Lower leg skin (tissue), 4 donors: ENCODE measurements at regions not wholly inside any gene's neighbourhood (a gene's known extent, or its start where the extent isn't known, plus 50 kb on each side); places are given as distances from the start of the nearest gene placed in this dataset.

ENCODE experiments used
- DNase-seq, 2 donors: peaks; one replicate each; pipeline ENCODE4 v3.0.0-alpha.2; 2019; ENCODE audit warnings: low spot score in 2 of 2
- H3K4me3 ChIP-seq: fragments of 200-600 bp; sonication (generic); 2 replicates; pipeline ENCODE4 v1.5.1; 2017; ENCODE audit warnings: mild to moderate bottlenecking, low read depth; ENCODE audit not compliant: poor library complexity, severe bottlenecking
- POLR2A ChIP-seq, 2 donors: fragments of 450-650 bp; IDR thresholded peaks; one replicate each; pipeline ENCODE4 v1.6.1; 2016 to 2017; ENCODE audit warnings: antibody characterized with exemption in 2 of 2, mild to moderate bottlenecking in 1 of 2, moderate library complexity in 1 of 2
- WGBS, 2 donors: methylation state at CpG; one replicate each; pipeline ENCODE4 v1.1.5; 2018; 5-methylcytosine and 5-hydroxymethylcytosine counted together
- intact Hi-C: fragments of 100-400 bp; cut with DNase I; formaldehyde crosslinking; loops from one replicate; pipeline ENCODE4 v1.15.0; 2023; ENCODE audit warnings: low total_unique reads
- TF ChIP-seq, protein P1 (sequence below), 3 donors: fragments of 450-650 bp; IDR thresholded peaks; one replicate each; pipeline ENCODE4 v1.5.1; 2016; ENCODE audit warnings: antibody characterized with exemption in 3 of 3, mild to moderate bottlenecking in 3 of 3, moderate library complexity in 2 of 3

GRCh38 chr1:69167876-69168275 lies 399.8 kb upstream of the LRRC7 start:
- TF ChIP-seq, protein P1, sequence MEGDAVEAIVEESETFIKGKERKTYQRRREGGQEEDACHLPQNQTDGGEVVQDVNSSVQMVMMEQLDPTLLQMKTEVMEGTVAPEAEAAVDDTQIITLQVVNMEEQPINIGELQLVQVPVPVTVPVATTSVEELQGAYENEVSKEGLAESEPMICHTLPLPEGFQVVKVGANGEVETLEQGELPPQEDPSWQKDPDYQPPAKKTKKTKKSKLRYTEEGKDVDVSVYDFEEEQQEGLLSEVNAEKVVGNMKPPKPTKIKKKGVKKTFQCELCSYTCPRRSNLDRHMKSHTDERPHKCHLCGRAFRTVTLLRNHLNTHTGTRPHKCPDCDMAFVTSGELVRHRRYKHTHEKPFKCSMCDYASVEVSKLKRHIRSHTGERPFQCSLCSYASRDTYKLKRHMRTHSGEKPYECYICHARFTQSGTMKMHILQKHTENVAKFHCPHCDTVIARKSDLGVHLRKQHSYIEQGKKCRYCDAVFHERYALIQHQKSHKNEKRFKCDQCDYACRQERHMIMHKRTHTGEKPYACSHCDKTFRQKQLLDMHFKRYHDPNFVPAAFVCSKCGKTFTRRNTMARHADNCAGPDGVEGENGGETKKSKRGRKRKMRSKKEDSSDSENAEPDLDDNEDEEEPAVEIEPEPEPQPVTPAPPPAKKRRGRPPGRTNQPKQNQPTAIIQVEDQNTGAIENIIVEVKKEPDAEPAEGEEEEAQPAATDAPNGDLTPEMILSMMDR (IDR thresholded peaks at IDR 0.05): no peak
- no peak for TF ChIP-seq POLR2A (IDR thresholded peaks at IDR 0.05)
- DNase-seq: no peak
- H3K4me3 ChIP-seq: no peak overlapping the region
- WGBS, 2 donors: 77 to 82% methylated on average over 3 of the region's 3 CpGs
- intact Hi-C loops: no loop called here

- DNase-seq: no peak
- no peak overlapping the region for H3K4me3 ChIP-seq
- intact Hi-C loops: no loop called here
- no peak for TF ChIP-seq POLR2A (IDR thresholded peaks at IDR 0.05)
- TF ChIP-seq, protein P1 (IDR thresholded peaks at IDR 0.05): no peak
Observed at GRCh38 chr1:69171248-69171647, 396.5 kb upstream of the LRRC7 start.

DNA sequence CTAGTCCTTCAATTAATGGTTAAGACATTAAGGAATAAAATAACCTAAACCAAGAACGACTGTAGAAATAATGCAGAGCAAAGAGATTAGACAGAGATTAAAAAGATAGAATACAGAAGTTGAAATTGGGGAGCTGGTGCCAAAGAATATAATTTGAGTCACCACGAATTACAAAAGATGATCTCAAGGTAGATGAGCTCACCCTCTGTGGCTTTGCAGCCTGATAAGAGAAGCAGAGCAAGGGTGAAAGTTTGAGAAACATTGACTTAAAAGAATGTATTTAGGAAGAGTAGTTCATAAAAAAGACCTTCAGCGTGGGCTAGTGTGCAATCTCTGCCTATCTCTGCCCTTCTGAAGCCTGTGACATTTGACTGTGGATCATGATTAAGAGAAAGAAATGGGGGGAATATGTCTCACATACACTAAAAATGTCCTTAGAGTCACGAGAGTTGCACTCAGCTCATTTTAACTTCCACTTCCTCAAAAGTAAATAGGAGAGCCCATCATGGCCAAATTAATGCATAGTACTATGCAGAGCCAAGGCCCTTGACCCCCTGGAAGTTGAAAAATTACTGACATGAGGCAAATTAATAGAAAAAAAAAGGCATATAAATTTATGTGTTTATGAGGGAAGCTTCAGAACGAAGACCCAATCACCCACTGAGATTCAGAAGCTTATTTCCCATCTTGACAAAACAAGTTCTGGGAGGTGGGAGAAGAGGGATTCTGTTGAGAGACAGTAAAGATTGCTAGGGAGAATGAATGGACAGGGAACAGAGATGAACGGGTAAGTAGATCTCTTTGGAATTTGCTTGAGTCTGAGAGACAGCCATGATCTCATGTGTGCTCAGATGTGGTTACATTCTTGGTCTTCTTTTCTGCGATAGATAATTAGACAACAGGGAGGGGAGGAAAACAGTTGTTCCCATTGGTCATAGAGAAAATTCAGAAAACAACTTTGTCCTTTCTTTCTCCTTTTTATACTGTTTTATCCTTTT lies 395.4 kb upstream of the LRRC7 start:
- WGBS, 2 donors: 65 to 66% methylated on average over 7 of the region's 7 CpGs
- TF ChIP-seq, protein P1 (IDR thresholded peaks at IDR 0.05): no peak
- intact Hi-C loops: no loop called here
- no peak overlapping the region for H3K4me3 ChIP-seq
- no peak for DNase-seq

- TF ChIP-seq, protein P1 (IDR thresholded peaks at IDR 0.05): no peak
- no peak overlapping the region for H3K4me3 ChIP-seq
- no peak for DNase-seq
- intact Hi-C loops: no loop called here
Observed at GRCh38 chr1:69175053-69175452, 392.7 kb upstream of the LRRC7 start.

DNA sequence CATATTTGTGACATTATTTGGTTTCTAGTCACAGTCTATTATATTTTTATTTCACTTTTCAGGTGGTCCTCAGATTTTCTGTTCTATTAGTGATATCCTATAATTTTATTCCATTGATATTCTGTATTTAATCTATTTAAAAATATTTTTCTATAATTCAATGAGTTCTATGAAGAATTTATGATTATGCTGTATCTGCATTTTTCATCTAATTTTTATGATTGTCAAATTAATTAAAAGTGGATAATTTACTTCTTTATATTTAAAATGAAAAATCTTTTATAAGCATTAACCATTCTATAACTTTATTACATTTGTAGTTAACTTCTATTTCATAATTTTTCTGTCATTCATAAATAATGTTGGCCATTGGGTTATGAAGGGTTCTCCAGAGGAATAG lies 387.4 kb upstream of the LRRC7 start:
- no peak for TF ChIP-seq POLR2A (IDR thresholded peaks at IDR 0.05)
- TF ChIP-seq, protein P1 (IDR thresholded peaks at IDR 0.05): no peak
- H3K4me3 ChIP-seq: no peak overlapping the region
- DNase-seq: no peak
- intact Hi-C loops: no loop called here

DNA sequence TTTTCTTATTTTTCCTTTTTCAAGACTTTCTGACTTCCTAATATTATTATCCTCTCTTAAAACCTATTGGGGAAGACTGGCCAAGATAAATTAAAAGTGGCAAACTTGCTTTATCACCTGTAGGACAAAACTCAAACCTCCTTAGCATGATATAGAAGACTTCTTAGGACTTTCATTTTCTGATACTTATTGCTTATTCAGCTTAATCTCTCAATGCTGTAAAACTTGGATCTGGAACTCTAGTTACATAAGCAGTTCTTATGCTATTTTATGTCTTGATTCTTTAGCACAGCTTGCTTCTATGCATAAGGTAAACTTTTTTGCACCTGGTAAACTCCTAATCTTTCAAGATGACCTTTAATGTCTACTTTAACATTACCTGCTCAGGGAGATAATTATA lies 382.3 kb upstream of the LRRC7 start:
- no peak overlapping the region for H3K4me3 ChIP-seq
- intact Hi-C loops: no loop called here
- DNase-seq: no peak
- TF ChIP-seq, protein P1 (IDR thresholded peaks at IDR 0.05): no peak
- TF ChIP-seq POLR2A (IDR thresholded peaks at IDR 0.05): no peak
